ENCODE measurements at regions not wholly inside any gene's neighbourhood (a gene's known extent, or its start where the extent isn't known, plus 50 kb on each side); places are given as distances from the start of the nearest gene placed in this dataset.

GRCh38 chr3:87420171-87420570 is 143.8 kb upstream of the POU1F1 start:
- FAIRE-seq (no peak), ATAC-seq (no peak), DNase-seq (ENCODE audit: low spot score) (no peak)
- no peak overlapping the region for H3K9ac ChIP-seq (ENCODE audit: insufficient read depth, low read depth, low read length)
- no peak overlapping the region for H3K4me3 ChIP-seq (replicated peaks in 1 of 3; ENCODE audit: insufficient read depth in 1 of 3, low read depth in 2 of 3, low read length in 3 of 3)
- H3K4me2 ChIP-seq (ENCODE audit: low read depth, low read length), result no peak overlapping the region
- in situ Hi-C loops (cut with HindIII; ENCODE audit: extremely low pct_ligation_motif_present, low pct_unique_long_range_greater_than_20kb) (no loop called here), intact Hi-C loops (cut with micrococcal nuclease; ENCODE audit: unreplicated experiment) (no loop called here)
- H3K36me3 ChIP-seq (replicated peaks in 1 of 2; ENCODE audit: control insufficient read depth in 1 of 2, insufficient read depth in 2 of 2, low read length in 2 of 2), result no peaks in the 10 kb centered on the region
- H3K27ac ChIP-seq (ENCODE audit: extremely low read length, insufficient read depth, low read length), result no peak overlapping the region
- POLR2A ChIA-PET, result no interaction called here
- no peak overlapping the region for H2AFZ ChIP-seq (ENCODE audit: low read length)
- no peaks in the 10 kb centered on the region for H3K9me3 ChIP-seq (ENCODE audit: low read length)
- no peaks in the 10 kb centered on the region for H3K4me1 ChIP-seq (ENCODE audit: insufficient read depth, low read length)
- H3K27me3 ChIP-seq (ENCODE audit: control insufficient read depth in 1 of 2, insufficient read depth in 2 of 2, low read length in 2 of 2), result no peaks in the 10 kb centered on the region
- H3K79me2 ChIP-seq (ENCODE audit: insufficient read depth, low read length), result no peaks in the 10 kb centered on the region
- CTCF ChIA-PET (ENCODE audit: low intra/inter-chr PET ratio, low total read pairs), result no interaction called here
- no TSS peak for BruUV-seq (replicated peaks)
- H4K20me1 ChIP-seq (ENCODE audit: insufficient read depth, low read length), result no peaks in the 10 kb centered on the region
- TF ChIP-seq ZNF768 (CRISPR knock-in tag; IDR thresholded peaks at IDR 0.05) (no peak), KLF15 (CRISPR knock-in tag; IDR thresholded peaks at IDR 0.05; ENCODE audit: borderline replicate concordance) (no peak), SMYD3 (CRISPR knock-in tag; IDR thresholded peaks at IDR 0.05) (no peak), ZSCAN22 (CRISPR knock-in tag; IDR thresholded peaks at IDR 0.05) (no peak), ZNF574 (CRISPR knock-in tag; IDR thresholded peaks at IDR 0.05) (no peak), XRCC5 (optimal IDR thresholded peaks at IDR 0.05; ENCODE audit: low read length) (no peak), ZNF512 (CRISPR knock-in tag; IDR thresholded peaks at IDR 0.05) (no peak), ZNF142 (CRISPR knock-in tag; IDR thresholded peaks at IDR 0.05) (no peak), ZBTB33 (CRISPR knock-in tag; IDR thresholded peaks at IDR 0.05) (no peak), ZNF720 (CRISPR knock-in tag; IDR thresholded peaks at IDR 0.05) (no peak), ZNF124 (CRISPR knock-in tag; IDR thresholded peaks at IDR 0.05) (no peak), ZEB1 (IDR thresholded peaks at IDR 0.05; ENCODE audit: insufficient replicate concordance, low read depth) (no peak), MXD4 (CRISPR knock-in tag; IDR thresholded peaks at IDR 0.05) (no peak), MAFG (CRISPR knock-in tag; IDR thresholded peaks at IDR 0.05) (no peak), SMARCE1 (IDR thresholded peaks at IDR 0.05; ENCODE audit: borderline replicate concordance) (no peak)

Measured in HepG2 (cell line).